GF-D8 (cell line): ENCODE measurements at regions not wholly inside any gene's neighbourhood (a gene's known extent, or its start where the extent isn't known, plus 50 kb on each side); places are given as distances from the start of the nearest gene placed in this dataset.

Experiments
- DNase-seq: peaks from one replicate; lab custom pipeline; 2025; lab: John Stamatoyannopoulos, UW

GRCh38 chr13:47046706-47047105, 149.9 kb upstream of the HTR2A start:
- no peak for DNase-seq

GRCh38 chr13:47044842-47045241, 148.0 kb upstream of the HTR2A start:
- no peak for DNase-seq

- no peak for DNase-seq
Observed at GRCh38 chr13:47039106-47039505, 142.3 kb upstream of the HTR2A start.

DNA sequence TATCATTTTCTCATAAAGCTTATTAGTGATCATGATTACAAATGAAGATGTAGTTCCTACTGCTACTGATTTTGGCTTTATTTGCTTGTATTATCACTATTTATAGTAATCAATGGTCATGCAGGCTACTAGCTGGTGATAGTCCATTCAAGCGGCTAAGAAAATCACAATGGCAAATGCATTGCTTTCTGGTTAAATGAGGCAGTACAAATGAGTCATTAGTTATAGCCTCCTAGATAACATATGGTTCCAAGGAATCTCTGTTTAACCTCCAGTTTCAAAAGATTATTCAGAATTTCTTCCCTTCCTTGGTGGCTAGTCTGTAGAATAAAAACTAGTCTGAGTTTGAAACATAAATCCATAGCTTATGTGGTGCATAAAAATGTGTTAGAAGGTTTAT, 141.3 kb upstream of the HTR2A start:
- DNase-seq: no peak

DNA sequence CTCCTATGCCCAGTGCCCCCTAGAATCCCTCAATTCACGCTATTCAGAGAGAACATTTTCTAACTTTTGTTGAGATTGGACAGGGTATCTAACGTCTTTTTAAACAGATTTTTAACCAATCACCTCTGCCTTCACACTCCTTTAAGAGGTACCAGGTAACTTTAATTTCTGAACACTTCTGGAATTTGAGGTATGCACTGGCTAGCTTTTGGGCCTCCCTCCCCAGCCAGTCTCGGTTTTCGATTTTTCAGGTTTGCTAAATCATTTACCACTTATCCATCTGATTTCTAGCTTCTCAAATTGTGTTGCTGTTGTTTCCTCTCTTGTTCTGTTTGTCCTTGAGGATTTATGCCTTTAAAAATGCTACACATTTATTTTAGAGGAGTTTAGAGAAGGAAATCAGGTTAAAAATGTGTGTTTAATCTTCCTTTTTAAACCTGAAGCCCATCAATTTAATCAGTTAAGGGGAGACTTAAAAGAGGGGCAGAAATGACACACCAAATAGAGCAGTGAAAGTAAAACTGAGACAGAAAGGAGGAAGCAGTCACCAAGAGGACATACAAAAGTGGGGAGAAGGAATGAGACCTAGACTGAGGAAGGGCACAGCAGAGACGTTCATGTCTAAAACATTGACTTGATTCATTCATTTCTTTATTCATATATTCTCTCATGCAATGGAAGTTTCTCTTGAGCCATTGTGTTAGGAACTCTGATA, 139.6 kb upstream of the HTR2A start:
- no peak for DNase-seq

DNA sequence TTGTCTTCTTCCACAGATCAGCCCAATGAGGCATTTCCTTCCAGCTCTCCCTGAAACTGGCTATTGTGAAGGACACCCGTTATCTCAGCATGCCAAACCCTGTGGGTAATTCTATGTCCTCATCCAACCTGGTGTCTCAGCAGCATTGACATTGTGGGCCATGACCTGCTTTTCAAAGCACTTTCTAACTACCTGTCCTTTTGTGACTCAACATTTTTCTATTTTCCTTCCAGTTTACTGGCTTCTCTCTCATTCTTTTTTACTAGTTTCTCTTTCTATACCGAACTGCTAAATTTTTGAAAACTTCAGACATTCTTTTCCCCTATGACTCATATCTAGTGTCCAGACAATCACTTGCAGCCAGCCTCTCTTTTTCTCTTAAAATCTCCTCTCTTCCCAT, 136.4 kb upstream of the HTR2A start:
- no peak for DNase-seq

- DNase-seq: no peak
Observed at GRCh38 chr13:47027780-47028437, 131.1 kb upstream of the HTR2A start.

GRCh38 chr13:47025791-47026447, 129.1 kb upstream of the HTR2A start:
- no peak for DNase-seq

DNA sequence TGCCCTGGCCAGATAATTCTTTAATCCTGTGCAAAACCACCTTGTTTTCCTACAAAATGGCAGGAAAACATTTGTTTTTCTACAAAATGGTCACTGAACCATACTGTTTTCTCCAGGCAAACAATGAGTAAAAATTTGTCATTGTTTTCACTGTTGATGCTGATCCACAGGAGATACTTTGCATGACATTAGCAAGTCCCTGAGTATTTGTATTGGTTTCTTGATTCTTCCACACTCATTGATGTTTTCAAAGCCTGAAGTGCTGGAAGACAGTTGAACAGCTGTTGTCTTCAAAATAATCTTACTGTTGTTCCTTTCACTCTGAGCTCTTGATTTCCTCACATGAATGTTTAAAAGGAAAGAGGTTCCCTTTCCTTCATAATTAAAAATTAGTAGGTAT, 123.1 kb upstream of the HTR2A start:
- DNase-seq: no peak

DNA sequence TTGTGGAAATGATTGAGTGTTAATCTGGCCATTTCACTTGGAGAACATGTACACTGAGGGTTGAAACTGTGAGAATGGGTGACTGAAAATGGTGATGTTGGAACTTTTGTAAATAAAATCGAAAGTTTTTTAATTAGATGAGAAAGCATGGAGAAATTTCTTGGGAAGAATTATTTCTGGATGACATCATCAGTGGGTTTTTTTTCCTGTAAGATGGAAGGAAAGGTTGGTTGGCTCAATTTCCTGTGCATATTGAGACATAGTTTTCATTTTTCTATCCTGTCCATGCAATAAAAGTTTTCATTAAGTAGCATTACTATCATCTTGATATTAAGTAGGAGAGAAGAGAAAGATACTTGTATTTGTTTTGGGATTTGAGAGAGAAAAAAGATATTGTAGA, 120.6 kb upstream of the HTR2A start:
- no peak for DNase-seq

DNA sequence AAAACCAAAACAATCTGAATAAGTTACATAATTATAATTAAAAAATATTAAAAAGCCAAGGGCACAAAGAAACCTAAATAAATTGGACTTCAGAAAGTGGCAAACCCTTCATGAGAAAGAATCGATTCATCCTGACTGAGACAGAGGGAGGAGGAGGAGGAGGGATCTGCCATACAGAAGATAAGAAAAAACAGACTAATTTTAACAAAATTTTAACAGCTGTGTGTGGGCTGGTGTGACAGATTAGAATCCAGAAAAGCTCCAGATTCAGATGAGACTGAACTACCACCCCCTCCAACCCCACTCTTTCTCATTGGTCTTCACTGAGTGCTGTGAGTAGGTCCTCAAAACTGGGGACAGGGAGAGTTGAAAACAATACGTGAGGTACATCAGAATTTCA, 111.5 kb upstream of the HTR2A start:
- DNase-seq: no peak

DNA sequence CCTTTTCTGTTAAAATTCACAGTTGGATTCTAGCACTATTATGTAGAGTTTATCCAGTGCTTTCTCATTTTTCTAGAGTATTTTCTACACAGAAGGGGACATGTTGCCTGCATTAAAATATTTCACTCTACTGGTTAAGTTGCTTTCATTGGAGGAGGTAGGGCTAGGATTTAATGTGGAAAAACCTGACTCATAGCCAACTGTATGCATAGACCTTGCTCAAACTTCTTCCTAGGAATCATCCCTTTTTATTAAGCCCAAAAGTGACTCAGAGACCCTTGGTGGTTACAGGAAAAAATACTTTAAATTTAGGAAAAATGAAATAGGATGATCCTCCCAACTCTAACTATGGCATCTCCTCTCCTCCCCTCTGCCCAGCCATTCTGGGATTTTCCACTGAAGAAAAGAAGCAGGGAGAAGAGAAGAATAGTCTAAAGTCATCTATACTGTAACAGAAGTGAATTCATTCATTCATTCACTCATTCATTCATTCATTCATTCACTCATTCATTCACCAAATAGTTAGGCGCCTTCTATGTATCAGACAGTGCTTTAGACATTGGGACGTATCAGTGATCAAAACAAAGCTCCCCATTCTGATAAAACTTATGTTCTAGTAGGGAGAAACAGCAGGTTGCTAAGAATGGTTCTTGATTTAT, 109.0 kb upstream of the HTR2A start:
- DNase-seq: no peak

GRCh38 chr13:47004540-47004939, 107.7 kb upstream of the HTR2A start:
- DNase-seq: no peak

DNA sequence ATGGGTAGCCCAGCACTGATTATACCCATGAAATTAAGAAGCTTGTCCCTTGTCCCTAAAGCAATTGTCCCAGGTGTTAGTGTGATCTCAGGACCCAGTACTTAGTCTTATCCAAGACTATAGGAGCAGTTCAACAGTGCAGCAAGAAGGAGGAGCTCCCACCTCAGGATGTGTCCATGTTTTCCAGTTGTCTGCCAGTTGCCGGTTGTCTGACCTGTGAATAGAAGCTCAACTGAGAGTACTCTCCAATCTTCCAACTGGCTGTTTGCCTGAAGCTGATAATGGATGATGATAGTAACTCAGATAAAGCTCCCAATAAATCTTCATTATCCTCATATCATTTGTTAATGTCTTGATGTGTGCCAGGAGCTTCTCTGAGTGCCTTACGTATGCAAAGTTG, 107.2 kb upstream of the HTR2A start:
- no peak for DNase-seq

GRCh38 chr13:47000165-47000564, 103.3 kb upstream of the HTR2A start:
- DNase-seq: no peak

GRCh38 chr13:46996316-46997030, 99.6 kb upstream of the HTR2A start:
- DNase-seq: no peak

DNA sequence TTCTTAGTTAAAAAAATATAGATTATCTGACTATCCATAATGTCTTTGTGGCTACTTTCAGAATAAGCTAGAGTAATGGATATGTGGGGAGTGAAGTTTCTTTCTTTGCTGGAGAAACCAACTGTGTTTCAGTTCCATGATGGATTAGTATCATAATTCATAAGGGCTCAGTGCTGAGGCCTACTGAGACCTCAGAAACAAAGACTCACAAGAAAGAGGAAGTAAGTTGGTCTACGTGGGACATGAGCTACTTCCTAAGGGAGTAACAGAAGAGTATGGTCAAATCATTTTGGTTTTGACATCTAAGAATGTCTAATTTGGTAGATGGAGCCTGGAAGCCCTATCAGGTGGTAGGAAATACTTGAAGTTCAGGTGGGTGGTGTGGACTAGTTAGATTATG, 99.0 kb upstream of the HTR2A start:
- no peak for DNase-seq

GRCh38 chr13:46994492-46994891, 97.6 kb upstream of the HTR2A start:
- DNase-seq: no peak

GRCh38 chr13:46992383-46992952, 95.6 kb upstream of the HTR2A start:
- DNase-seq: no peak

DNA sequence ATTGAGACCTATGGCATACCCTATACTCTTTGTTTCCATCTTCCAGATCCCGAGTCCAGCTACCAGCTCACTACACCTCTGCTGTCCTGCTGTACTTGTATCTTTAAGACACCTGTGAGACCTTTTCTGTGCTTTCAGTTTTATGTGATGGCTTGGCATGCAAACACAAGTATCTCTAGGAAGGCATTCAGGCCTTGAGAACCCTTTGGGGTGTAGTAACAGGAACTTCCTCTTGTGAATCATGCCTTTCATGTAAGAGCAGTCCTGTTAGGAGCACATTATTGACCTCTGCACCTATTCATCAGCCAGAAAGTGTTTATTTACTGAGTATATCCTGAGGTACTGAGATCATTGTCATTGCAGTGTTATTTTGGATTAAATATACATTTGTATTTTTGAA, 87.0 kb upstream of the HTR2A start:
- no peak for DNase-seq

GRCh38 chr13:46982856-46983582, 86.2 kb upstream of the HTR2A start:
- DNase-seq: no peak
